ENCODE measurements at regions not wholly inside any gene's neighbourhood (a gene's known extent, or its start where the extent isn't known, plus 50 kb on each side); places are given as distances from the start of the nearest gene placed in this dataset.

DNA sequence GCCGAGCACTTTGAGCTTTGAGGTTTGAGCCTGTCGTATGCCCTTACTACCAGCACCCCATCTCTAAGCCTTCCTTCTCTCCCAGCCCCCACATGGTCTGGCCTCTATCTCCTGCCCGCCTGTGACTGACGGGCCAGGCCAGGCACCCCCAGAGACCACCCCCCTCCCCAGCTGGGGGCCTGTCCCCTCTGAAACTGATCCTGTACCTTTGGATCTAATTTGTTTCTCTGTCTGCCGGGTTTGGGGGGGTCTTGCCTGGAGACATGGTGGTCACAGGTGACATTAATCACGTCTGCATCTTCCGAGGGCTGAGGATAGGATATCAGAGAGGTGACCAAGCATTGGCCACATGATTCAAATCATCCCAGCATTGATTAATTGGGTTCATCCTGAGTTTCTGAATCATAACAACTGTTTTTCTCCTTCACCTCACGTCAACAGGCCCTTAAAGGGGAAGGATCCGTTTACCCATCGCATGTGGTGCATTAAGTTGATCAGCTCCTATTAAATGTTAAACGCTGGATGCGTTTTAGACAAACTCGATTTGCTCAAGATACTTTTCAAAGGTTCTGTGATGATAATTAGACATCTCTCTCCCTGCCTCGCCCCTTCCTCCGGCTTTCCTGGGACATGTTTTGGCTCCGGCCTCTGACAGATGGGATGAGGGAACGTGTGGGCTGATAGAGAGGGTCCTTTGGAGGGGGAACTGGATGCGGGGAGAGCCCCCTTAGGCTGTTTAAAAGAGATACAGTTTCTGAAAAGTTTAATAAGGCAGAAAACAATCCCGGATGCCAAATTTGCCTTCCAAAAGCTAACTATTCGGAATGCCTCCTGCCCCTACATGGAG, 63.3 kb upstream of the TBX3 start (continued):
- TF ChIP-seq, protein P1, sequence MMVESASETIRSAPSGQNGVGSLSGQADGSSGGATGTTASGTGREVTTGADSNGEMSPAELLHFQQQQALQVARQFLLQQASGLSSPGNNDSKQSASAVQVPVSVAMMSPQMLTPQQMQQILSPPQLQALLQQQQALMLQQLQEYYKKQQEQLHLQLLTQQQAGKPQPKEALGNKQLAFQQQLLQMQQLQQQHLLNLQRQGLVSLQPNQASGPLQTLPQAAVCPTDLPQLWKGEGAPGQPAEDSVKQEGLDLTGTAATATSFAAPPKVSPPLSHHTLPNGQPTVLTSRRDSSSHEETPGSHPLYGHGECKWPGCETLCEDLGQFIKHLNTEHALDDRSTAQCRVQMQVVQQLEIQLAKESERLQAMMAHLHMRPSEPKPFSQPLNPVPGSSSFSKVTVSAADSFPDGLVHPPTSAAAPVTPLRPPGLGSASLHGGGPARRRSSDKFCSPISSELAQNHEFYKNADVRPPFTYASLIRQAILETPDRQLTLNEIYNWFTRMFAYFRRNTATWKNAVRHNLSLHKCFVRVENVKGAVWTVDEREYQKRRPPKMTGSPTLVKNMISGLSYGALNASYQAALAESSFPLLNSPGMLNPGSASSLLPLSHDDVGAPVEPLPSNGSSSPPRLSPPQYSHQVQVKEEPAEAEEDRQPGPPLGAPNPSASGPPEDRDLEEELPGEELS (CRISPR knock-in tag; IDR thresholded peaks at IDR 0.05; ENCODE audit: borderline replicate concordance) = no peak
- no peak for TF ChIP-seq FOXK2 (conservative IDR thresholded peaks at IDR 0.05 in 1 of 2, IDR thresholded peaks at IDR 0.05 in 1 of 2; ENCODE audit: low read depth in 2 of 2)
- TF ChIP-seq E2F3 (CRISPR knock-in tag; IDR thresholded peaks at IDR 0.05) = no peak
- TF ChIP-seq SREBF2 (CRISPR knock-in tag; IDR thresholded peaks at IDR 0.05) = no peak
- no peak for TF ChIP-seq ZNF347 (CRISPR knock-in tag; IDR thresholded peaks at IDR 0.05; ENCODE audit: low read depth)
- TF ChIP-seq, protein P2, sequence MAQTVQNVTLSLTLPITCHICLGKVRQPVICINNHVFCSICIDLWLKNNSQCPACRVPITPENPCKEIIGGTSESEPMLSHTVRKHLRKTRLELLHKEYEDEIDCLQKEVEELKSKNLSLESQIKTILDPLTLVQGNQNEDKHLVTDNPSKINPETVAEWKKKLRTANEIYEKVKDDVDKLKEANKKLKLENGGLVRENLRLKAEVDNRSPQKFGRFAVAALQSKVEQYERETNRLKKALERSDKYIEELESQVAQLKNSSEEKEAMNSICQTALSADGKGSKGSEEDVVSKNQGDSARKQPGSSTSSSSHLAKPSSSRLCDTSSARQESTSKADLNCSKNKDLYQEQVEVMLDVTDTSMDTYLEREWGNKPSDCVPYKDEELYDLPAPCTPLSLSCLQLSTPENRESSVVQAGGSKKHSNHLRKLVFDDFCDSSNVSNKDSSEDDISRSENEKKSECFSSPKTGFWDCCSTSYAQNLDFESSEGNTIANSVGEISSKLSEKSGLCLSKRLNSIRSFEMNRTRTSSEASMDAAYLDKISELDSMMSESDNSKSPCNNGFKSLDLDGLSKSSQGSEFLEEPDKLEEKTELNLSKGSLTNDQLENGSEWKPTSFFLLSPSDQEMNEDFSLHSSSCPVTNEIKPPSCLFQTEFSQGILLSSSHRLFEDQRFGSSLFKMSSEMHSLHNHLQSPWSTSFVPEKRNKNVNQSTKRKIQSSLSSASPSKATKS (CRISPR knock-in tag; IDR thresholded peaks at IDR 0.05) = no peak
- no peak for TF ChIP-seq BACH1 (tag; IDR thresholded peaks at IDR 0.05)

Measured in K562 (cell line).